ENCODE measurements at regions not wholly inside any gene's neighbourhood (a gene's known extent, or its start where the extent isn't known, plus 50 kb on each side); places are given as distances from the start of the nearest gene placed in this dataset.

- no peak for DNase-seq (ENCODE audit: low read depth in 1 of 2, low spot score in 2 of 2)
- no peaks in the 10 kb centered on the region for H3K36me3 ChIP-seq (ENCODE audit: control insufficient read depth in 2 of 4, insufficient read depth in 4 of 4, low read length in 3 of 4)
- H3K4ac ChIP-seq (replicated peaks; ENCODE audit: insufficient read length, low read depth, low read length), result no peak overlapping the region
- no peak overlapping the region for H3K14ac ChIP-seq (ENCODE audit: insufficient read length)
- H3K79me2 ChIP-seq (ENCODE audit: control insufficient read depth in 1 of 2, insufficient read depth in 2 of 2, low read length in 2 of 2), result no peaks in the 10 kb centered on the region
- no peak overlapping the region for H2AK5ac ChIP-seq (ENCODE audit: low read depth, low read length)
- H3K23me2 ChIP-seq (ENCODE audit: low read depth, low read length), result no peaks in the 10 kb centered on the region
- no peak for FAIRE-seq
- no peak overlapping the region for H2AFZ ChIP-seq (ENCODE audit: low read length)
- no peak overlapping the region for H4K91ac ChIP-seq (replicated peaks; ENCODE audit: insufficient read length, low read length)
- no peak overlapping the region for H3K4me2 ChIP-seq (ENCODE audit: insufficient read depth in 1 of 2, low read depth in 2 of 2, low read length in 2 of 2)
- H2BK20ac ChIP-seq (ENCODE audit: low read length), result no peak overlapping the region
- H3K27ac ChIP-seq (ENCODE audit: low read depth, low read length), result no peak overlapping the region
- H2BK15ac ChIP-seq (ENCODE audit: low read length), result no peak overlapping the region
- no peak overlapping the region for H3K9ac ChIP-seq (replicated peaks in 1 of 4; ENCODE audit: extremely low read depth in 1 of 4, low read depth in 3 of 4, low read length in 3 of 4)
- no peak overlapping the region for H4K8ac ChIP-seq (ENCODE audit: extremely low read depth, insufficient read depth, low read length)
- H3K4me3 ChIP-seq (ENCODE audit: extremely low read depth in 1 of 4, insufficient read depth in 2 of 4, low read depth in 3 of 4, low read length in 4 of 4), result no peak overlapping the region
- H3K79me1 ChIP-seq (ENCODE audit: low read depth, low read length), result no peaks in the 10 kb centered on the region
- H4K5ac ChIP-seq (ENCODE audit: insufficient read length, low read depth, low read length), result no peak overlapping the region
- no peaks in the 10 kb centered on the region for H4K20me1 ChIP-seq (replicated peaks in 1 of 2; ENCODE audit: control insufficient read depth in 1 of 2, insufficient read depth in 2 of 2, low read length in 2 of 2)
- ChIA-PET POLR2A (ENCODE audit: partially characterized antibody) (no interaction called here), CTCF (ENCODE audit: partially characterized antibody) (no interaction called here)
- TF ChIP-seq EZH2 (IDR thresholded peaks at IDR 0.05; ENCODE audit: low read depth, low read length, severe bottlenecking), result no peak
- no peak for TF ChIP-seq CBX5 (IDR thresholded peaks at IDR 0.05; ENCODE audit: low read depth, low read length)
- no peak for TF ChIP-seq USF2 (IDR thresholded peaks at IDR 0.05; ENCODE audit: low read length)
- no peak for TF ChIP-seq ASH2L (IDR thresholded peaks at IDR 0.05; ENCODE audit: low read length)
- TF ChIP-seq CTBP2 (IDR thresholded peaks at IDR 0.05; ENCODE audit: borderline replicate concordance, insufficient read depth, insufficient read length, low read length), result no peak
- TF ChIP-seq TAF7 (optimal IDR thresholded peaks at IDR 0.05; ENCODE audit: borderline replicate concordance, low read depth, low read length), result no peak
- no peak for TF ChIP-seq RNF2 (IDR thresholded peaks at IDR 0.05; ENCODE audit: borderline replicate concordance, low read depth, low read length, missing control alignments, poor library complexity, severe bottlenecking)
- TF ChIP-seq SIX5 (IDR thresholded peaks at IDR 0.05; ENCODE audit: low read depth, low read length), result no peak
- TF ChIP-seq SIRT6 (IDR thresholded peaks at IDR 0.05; ENCODE audit: low read length), result no peak
- H2BK12ac ChIP-seq (ENCODE audit: low read depth, low read length), result no peak overlapping the region
- no peak overlapping the region for H3K23ac ChIP-seq (ENCODE audit: insufficient read length)
- peaks cover 0 to 4% (median 2%) of the 10 kb centered on the region in 4 experiments; a peak in 3 of 7 replicates for H3K4me1 ChIP-seq (replicated peaks in 1 of 4; ENCODE audit: control insufficient read depth in 3 of 4, insufficient read depth in 4 of 4, low read length in 3 of 4)
- H2BK5ac ChIP-seq (ENCODE audit: low read depth, low read length), result no peak overlapping the region
- H2BK120ac ChIP-seq (replicated peaks; ENCODE audit: low read depth, low read length), result no peak overlapping the region
- H3K27me3 ChIP-seq (replicated peaks in 1 of 4; ENCODE audit: control insufficient read depth in 3 of 4, extremely low read depth in 1 of 4, insufficient read depth in 3 of 4, low read length in 3 of 4), result no peaks in the 10 kb centered on the region
- no peak overlapping the region for H3K18ac ChIP-seq (ENCODE audit: extremely low read depth, low read length)
- H3K9me3 ChIP-seq (ENCODE audit: insufficient read depth in 2 of 2, low read depth in 1 of 2, low read length in 1 of 2), result no peaks in the 10 kb centered on the region
- 92% methylated on average over 4 of the region's 4 CpGs; no CpG with 5 or more reads in 1 of the 2 experiments for WGBS, 2 experiments (ENCODE audit: extremely low coverage in 1 of 2, insufficient coverage in 1 of 2, insufficient read length in 1 of 2, insufficient replicate concordance in 2 of 2, low coverage in 1 of 2, low lambda C conversion rate in 2 of 2, missing lambda C conversion rate in 1 of 2)
- H3K56ac ChIP-seq (replicated peaks; ENCODE audit: insufficient read length, low read depth, low read length), result no peak overlapping the region
Observed at GRCh38 chr5:74288038-74288437, 352.5 kb downstream of the ENC1 start.
